Activated T-helper 2 cell treated with anti-CD3 and anti-CD28 coated beads, Interferon-gamma antibody, Interleukin-2, Interleukin-4, amounts not matched to agents 10 μg/mL and 5 μg/mL and 100 μg/mL, durations not matched to agents 14 hours and 24 hours and 36 hours (primary cell): ENCODE measurements at regions not wholly inside any gene's neighbourhood (a gene's known extent, or its start where the extent isn't known, plus 50 kb on each side); places are given as distances from the start of the nearest gene placed in this dataset.

Experiments used
- DNase-seq: peaks from one replicate; pipeline ENCODE4 v3.0.0; 2021; ENCODE audit warnings: low spot score
- H3K27ac Mint-ChIP-seq: one replicate; pipeline ENCODE4 v1.8.0; 2021; ENCODE audit warnings: mixed read lengths
- H3K27me3 Mint-ChIP-seq: one replicate; pipeline ENCODE4 v1.8.0; 2021; ENCODE audit warnings: low read depth, mixed read lengths
- H3K36me3 Mint-ChIP-seq: one replicate; pipeline ENCODE4 v1.8.0; 2021; ENCODE audit warnings: low read depth, mixed read lengths
- H3K4me1 Mint-ChIP-seq: one replicate; pipeline ENCODE4 v1.8.0; 2021; ENCODE audit warnings: low read depth, mixed read lengths
- H3K4me3 Mint-ChIP-seq: one replicate; pipeline ENCODE4 v1.8.0; 2021; ENCODE audit warnings: low read depth, mild to moderate bottlenecking, moderate library complexity, mixed read lengths
- H3K9me3 Mint-ChIP-seq: one replicate; pipeline ENCODE4 v1.8.0; 2021; ENCODE audit warnings: mixed read lengths
- intact Hi-C: fragments of 100-400 bp; cut with micrococcal nuclease; formaldehyde crosslinking; loops from one replicate; pipeline ENCODE4 v1.15.1; 2023

GRCh38 chr3:20692675-20693074 is 506.7 kb upstream of the SGO1 start:
- H3K4me1 Mint-ChIP-seq, result no peaks in the 10 kb centered on the region
- intact Hi-C loops, result no loop called here
- DNase-seq, result no peak
- H3K27ac Mint-ChIP-seq, result no peak overlapping the region
- no peaks in the 10 kb centered on the region for H3K27me3 Mint-ChIP-seq
- H3K4me3 Mint-ChIP-seq, result no peak overlapping the region
- H3K36me3 Mint-ChIP-seq, result no peaks in the 10 kb centered on the region
- H3K9me3 Mint-ChIP-seq, result peaks cover 19% of the 10 kb centered on the region

GRCh38 chr3:20683910-20684309 is 497.9 kb upstream of the SGO1 start:
- intact Hi-C loops, result no loop called here
- Mint-ChIP-seq H3K36me3 (no peaks in the 10 kb centered on the region), H3K4me1 (no peaks in the 10 kb centered on the region), H3K27ac (no peak overlapping the region), H3K4me3 (no peak overlapping the region), H3K27me3 (no peaks in the 10 kb centered on the region), H3K9me3 (peaks cover 51% of the 10 kb centered on the region)
- no peak for DNase-seq

- H3K9me3 Mint-ChIP-seq, result peaks cover 47% of the 10 kb centered on the region
- H3K4me1 Mint-ChIP-seq, result no peaks in the 10 kb centered on the region
- no peak overlapping the region for H3K4me3 Mint-ChIP-seq
- DNase-seq, result no peak
- H3K27ac Mint-ChIP-seq, result no peak overlapping the region
- no peaks in the 10 kb centered on the region for H3K36me3 Mint-ChIP-seq
- no peaks in the 10 kb centered on the region for H3K27me3 Mint-ChIP-seq
- intact Hi-C loops, result no loop called here
Observed at GRCh38 chr3:20682573-20682972, 496.6 kb upstream of the SGO1 start.

DNA sequence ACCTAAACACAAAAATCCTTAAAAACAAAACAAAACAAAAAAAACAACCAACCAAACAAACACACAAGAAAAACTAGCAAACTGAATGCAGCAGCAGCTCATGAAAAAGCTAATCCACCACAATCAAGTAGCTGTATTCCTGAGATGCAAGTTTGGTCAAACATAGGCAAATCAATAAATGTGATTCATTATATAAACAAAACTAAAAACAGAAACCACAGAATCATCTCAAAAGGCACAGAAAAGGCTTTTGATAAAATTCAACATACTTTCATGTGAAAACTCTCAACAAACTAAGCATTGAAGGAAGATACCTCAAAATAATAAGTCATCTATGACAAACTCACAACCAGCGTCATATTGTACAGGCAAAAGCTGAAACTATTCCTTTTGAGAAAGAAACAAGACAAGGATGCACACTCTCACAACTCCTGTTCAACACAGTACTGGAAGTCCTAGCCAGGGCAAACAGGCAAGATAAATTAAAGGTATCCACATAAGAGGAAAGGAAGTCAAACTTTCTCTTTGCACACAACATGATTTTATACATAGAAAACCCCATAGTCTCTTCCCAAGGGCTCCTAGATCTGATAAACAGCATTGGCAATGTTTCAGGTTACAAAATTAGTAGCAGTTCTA is 495.1 kb upstream of the SGO1 start:
- no peaks in the 10 kb centered on the region for H3K4me1 Mint-ChIP-seq
- H3K27ac Mint-ChIP-seq, result no peak overlapping the region

GRCh38 chr3:20673866-20674265 is 487.9 kb upstream of the SGO1 start:
- H3K4me1 Mint-ChIP-seq, result no peaks in the 10 kb centered on the region
- DNase-seq, result no peak
- peaks cover 26% of the 10 kb centered on the region for H3K9me3 Mint-ChIP-seq
- H3K27ac Mint-ChIP-seq, result no peak overlapping the region
- no peaks in the 10 kb centered on the region for H3K36me3 Mint-ChIP-seq
- no peaks in the 10 kb centered on the region for H3K27me3 Mint-ChIP-seq
- intact Hi-C loops, result no loop called here
- H3K4me3 Mint-ChIP-seq, result no peak overlapping the region

More for the DNA sequence above, 495.1 kb upstream of the SGO1 start:
- Mint-ChIP-seq H3K27me3 (no peaks in the 10 kb centered on the region), H3K36me3 (no peaks in the 10 kb centered on the region), H3K9me3 (peaks cover 44% of the 10 kb centered on the region), H3K4me3 (no peak overlapping the region)
- DNase-seq, result no peak
- intact Hi-C loops, result no loop called here

DNA sequence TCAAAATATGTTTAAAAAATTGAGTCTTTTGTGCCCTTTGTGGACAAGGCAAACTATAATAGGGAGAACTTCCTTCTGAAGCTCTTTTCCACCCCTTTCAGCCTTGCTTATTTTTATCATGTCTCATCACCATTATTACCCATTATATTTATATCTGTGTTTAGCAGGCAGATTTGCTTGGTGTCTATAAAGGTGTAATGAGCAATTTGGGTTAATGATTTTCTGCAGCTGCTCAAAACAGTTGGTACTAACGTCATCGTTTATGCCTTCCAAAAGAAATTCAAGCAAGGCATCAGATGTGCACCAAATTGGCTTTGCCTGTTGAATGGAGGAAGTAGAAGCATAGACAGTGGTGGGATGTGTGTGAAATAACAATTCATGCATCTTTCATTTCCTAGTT is 483.7 kb upstream of the SGO1 start:
- Mint-ChIP-seq H3K36me3 (no peaks in the 10 kb centered on the region), H3K27me3 (no peaks in the 10 kb centered on the region), H3K4me3 (no peak overlapping the region), H3K27ac (no peak overlapping the region), H3K4me1 (no peaks in the 10 kb centered on the region), H3K9me3 (peaks cover 20% of the 10 kb centered on the region)
- intact Hi-C loops, result no loop called here
- no peak for DNase-seq

DNA sequence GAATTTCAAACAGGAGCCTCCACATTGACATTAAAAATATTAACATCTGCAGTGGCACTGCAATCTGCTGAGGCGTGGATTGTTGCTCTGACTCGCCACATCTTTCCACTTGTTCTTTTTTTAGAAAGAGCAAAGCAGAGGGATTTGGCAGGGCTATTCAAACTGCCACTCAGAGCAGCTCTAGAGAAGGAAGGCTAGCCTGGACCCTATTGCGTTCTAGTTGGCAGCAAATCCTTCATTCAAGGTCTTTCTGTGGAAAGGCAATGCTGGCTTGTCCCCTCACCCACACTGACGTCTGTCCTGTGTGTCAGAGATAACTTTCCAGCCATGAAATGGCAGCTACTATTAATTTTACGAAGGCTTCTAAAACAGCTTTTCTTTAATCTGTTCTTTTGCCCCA is 483.2 kb upstream of the SGO1 start:
- Mint-ChIP-seq H3K9me3 (peaks cover 20% of the 10 kb centered on the region), H3K27me3 (no peaks in the 10 kb centered on the region), H3K4me3 (no peak overlapping the region), H3K4me1 (no peaks in the 10 kb centered on the region), H3K27ac (no peak overlapping the region), H3K36me3 (no peaks in the 10 kb centered on the region)
- no peak for DNase-seq
- intact Hi-C loops, result no loop called here

DNA sequence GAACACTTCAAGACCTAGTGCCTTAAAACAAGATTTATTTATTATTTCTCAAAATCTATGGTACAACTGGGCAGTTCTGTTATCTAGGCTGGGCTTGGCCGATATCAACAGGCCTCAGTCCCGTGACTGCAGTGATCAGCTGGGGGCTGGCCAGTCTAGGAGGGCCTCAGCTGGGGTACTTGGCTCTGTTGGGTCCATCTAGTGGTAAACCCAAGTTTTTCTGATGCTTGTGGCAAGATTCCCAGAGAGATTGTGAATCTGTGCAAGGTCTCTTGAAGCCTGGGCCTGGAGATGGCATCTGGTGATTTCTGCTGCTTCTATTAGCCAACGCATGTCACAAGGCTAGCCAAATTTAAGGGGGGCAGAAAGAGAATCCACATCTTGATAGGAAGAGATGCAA is 482.4 kb upstream of the SGO1 start:
- Mint-ChIP-seq H3K27ac (no peak overlapping the region), H3K4me1 (no peaks in the 10 kb centered on the region)

GRCh38 chr3:20666091-20666490 is 480.1 kb upstream of the SGO1 start:
- no peaks in the 10 kb centered on the region for H3K4me1 Mint-ChIP-seq
- no peaks in the 10 kb centered on the region for H3K27me3 Mint-ChIP-seq
- H3K36me3 Mint-ChIP-seq, result no peaks in the 10 kb centered on the region
- H3K9me3 Mint-ChIP-seq, result peaks cover 15% of the 10 kb centered on the region
- no peak for DNase-seq
- no peak overlapping the region for H3K27ac Mint-ChIP-seq
- intact Hi-C loops, result no loop called here
- H3K4me3 Mint-ChIP-seq, result no peak overlapping the region

More for the DNA sequence above, 482.4 kb upstream of the SGO1 start:
- Mint-ChIP-seq H3K27me3 (no peaks in the 10 kb centered on the region), H3K9me3 (peaks cover 14% of the 10 kb centered on the region), H3K4me3 (no peak overlapping the region), H3K36me3 (no peaks in the 10 kb centered on the region)
- DNase-seq, result no peak
- intact Hi-C loops, result no loop called here

GRCh38 chr3:20658491-20658890 is 472.5 kb upstream of the SGO1 start:
- H3K9me3 Mint-ChIP-seq, result peaks cover 26% of the 10 kb centered on the region
- intact Hi-C loops, result no loop called here
- no peaks in the 10 kb centered on the region for H3K36me3 Mint-ChIP-seq
- H3K4me1 Mint-ChIP-seq, result no peaks in the 10 kb centered on the region
- no peaks in the 10 kb centered on the region for H3K27me3 Mint-ChIP-seq
- no peak overlapping the region for H3K27ac Mint-ChIP-seq
- no peak for DNase-seq
- no peak overlapping the region for H3K4me3 Mint-ChIP-seq

DNA sequence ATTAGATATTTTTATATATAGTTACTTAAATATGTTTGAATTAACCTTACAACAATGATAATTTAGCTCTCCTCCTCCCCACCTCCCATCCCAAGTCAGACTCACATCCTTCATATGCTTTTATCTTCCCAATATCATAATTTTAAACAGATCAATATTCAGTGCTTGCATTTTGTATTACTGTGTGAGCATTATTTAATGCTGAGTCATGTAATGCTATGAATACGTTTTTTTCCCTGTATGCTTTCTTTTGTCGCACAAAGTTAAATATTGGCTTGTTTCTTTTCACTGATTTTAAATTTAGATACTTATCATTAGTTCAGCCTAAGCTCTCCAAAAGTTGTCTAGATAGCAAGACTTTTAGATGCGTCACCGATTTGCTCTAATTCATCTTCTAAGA is 471.6 kb upstream of the SGO1 start:
- Mint-ChIP-seq H3K9me3 (peaks cover 26% of the 10 kb centered on the region), H3K27ac (no peak overlapping the region), H3K4me1 (no peaks in the 10 kb centered on the region), H3K36me3 (no peaks in the 10 kb centered on the region), H3K27me3 (no peaks in the 10 kb centered on the region), H3K4me3 (no peak overlapping the region)
- intact Hi-C loops, result no loop called here
- DNase-seq, result no peak

DNA sequence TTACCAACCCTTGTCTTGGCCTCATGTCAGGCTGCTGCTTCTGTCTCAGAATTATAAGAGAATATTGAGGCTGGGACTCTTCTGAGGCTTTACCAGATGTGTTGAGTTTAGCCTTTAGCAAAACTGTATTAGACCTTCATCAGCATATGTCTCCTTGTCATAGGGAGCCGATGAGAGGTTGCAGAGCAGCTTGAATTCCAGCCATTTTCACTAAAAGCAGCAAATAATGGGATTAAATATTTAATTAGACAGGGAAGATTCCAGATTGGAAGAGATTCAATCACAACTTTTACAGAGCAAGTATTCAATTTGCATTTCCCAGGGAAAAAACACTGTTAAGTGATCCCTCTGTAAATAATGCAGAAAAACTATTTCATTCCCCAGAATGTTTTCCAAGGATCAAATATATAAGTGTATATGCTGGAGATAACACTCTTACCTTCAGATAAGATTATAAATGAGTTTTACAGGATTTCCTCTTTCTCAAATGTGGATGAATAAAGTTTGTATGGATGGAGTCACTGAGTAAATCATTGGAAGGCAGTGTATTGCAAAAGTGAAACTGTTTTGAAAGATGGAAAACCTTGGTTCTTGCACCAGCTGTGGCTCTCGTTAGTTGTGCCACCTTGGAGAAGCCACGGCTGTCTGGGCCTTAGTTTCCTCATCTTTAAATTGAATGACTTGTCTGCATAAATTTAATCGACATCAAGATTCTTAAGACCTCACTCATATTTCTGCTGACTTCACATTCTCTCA is 466.4 kb upstream of the SGO1 start:
- Mint-ChIP-seq H3K4me1 (no peaks in the 10 kb centered on the region), H3K27ac (no peak overlapping the region), H3K9me3 (peaks cover 15% of the 10 kb centered on the region), H3K4me3 (no peak overlapping the region), H3K36me3 (no peaks in the 10 kb centered on the region), H3K27me3 (no peaks in the 10 kb centered on the region)
- DNase-seq, result no peak
- intact Hi-C loops, result no loop called here

DNA sequence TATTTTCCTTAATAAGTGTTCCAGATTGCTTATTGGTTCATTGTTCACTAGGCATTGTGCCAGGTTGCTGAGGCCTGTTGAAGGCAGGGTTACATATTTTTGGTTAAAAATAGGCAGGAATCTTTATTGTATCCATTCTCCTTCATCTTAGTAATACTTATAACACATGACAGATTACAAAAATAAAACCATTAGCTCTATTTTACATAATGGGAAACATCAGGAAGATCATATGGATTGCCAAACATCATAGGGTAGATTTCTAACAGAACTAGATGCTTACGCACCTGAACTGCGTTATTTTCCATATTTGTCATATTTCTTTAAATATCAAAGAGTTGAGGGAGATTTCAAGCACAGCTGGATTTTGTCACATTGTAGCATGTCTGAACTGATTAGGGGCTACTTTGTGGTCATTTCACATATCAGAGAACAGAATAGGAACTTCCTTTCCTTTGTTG is 462.9 kb upstream of the SGO1 start:
- Mint-ChIP-seq H3K4me1 (no peaks in the 10 kb centered on the region), H3K4me3 (no peak overlapping the region), H3K27me3 (no peaks in the 10 kb centered on the region), H3K9me3 (peaks cover 14% of the 10 kb centered on the region), H3K36me3 (no peaks in the 10 kb centered on the region), H3K27ac (no peak overlapping the region)
- DNase-seq, result no peak
- intact Hi-C loops, result no loop called here
